K562 (cell line): ENCODE measurements at regions not wholly inside any gene's neighbourhood (a gene's known extent, or its start where the extent isn't known, plus 50 kb on each side); places are given as distances from the start of the nearest gene placed in this dataset.

Experiments
- ATAC-seq: fragments of 200-7000 bp; cut with Tn5 transposase; 3 replicates; pipeline ENCODE4 v1.9.1; 2020; ENCODE audit warnings: moderate library complexity
- BruUV-seq: library from RNA; stranded (reverse); fragments of 400-500 nt; replicated peaks from 2 replicates; lab custom pipeline; 2021; lab: Mats Ljungman, UMichigan
- CTCF ChIA-PET: fragments of 300-600 bp; formaldehyde crosslinking; extraction: SDS; loops from one replicate; lab custom pipeline; 2021; ENCODE audit warnings: low intra/inter-chr PET ratio; lab: Yijun Ruan, JAX
- POLR2A ChIA-PET: fragments of 300-600, 350-650 bp; sonication (Branson Sonifier 250); formaldehyde crosslinking; extraction: SDS; loops from one replicate; lab custom pipeline; 2021; ENCODE audit warnings: antibody characterized with exemption, inconsistent platforms; lab: Yijun Ruan, JAX
- DNase-seq, 4 experiments: peaks; one replicate each; pipeline versions ENCODE4 v3.0.0 to v3.0.0-alpha.2; 2011 to 2018; ENCODE audit warnings: low spot score in 3 of 4, mixed read lengths in 3 of 4; ENCODE audit errors: extremely low read depth in 1 of 4
- FAIRE-seq: peaks from 2 replicates; lab custom pipeline; 2011; peaks lifted over from hg19 to GRCh38; lab: Jason Lieb, UNC
- H2AFZ ChIP-seq: 2 replicates; pipeline ENCODE4 v1.6.0; 2011; ENCODE audit warnings: low read depth, low read length, control low read depth, inconsistent platforms
- H3K27ac ChIP-seq: fragments of 200-600 bp; 3 replicates; pipeline ENCODE4 v1.8.0; 2011; ENCODE audit warnings: low read depth, mild to moderate bottlenecking, control low read depth, inconsistent platforms, low read length, moderate library complexity, mixed read lengths; ENCODE audit errors: extremely low read depth
- H3K27me3 ChIP-seq, 2 experiments: fragments of 300-600 bp in 1 of 2; 2 replicates in 1 of 2; 3 replicates in 1 of 2; pipeline versions ENCODE4 v1.6.0 to v1.8.0; 2011; ENCODE audit warnings: inconsistent platforms in 2 of 2, low read length in 2 of 2, mild to moderate bottlenecking in 1 of 2, mixed read lengths in 1 of 2, moderate library complexity in 1 of 2; ENCODE audit not compliant: control insufficient read depth in 2 of 2, insufficient read depth in 2 of 2
- H3K36me3 ChIP-seq: fragments of 300-600 bp; 3 replicates; pipeline ENCODE4 v1.8.0; 2011; ENCODE audit warnings: mild to moderate bottlenecking, low read length, inconsistent platforms; ENCODE audit not compliant: control insufficient read depth, insufficient read depth
- H3K4me1 ChIP-seq, 2 experiments: fragments of 200-600 bp in 1 of 2; replicated peaks in 1 of 2; 2 replicates in 1 of 2; 3 replicates in 1 of 2; pipeline versions ENCODE4 v1.5.1 to v1.8.0; 2011; ENCODE audit warnings: inconsistent platforms in 2 of 2, low read length in 2 of 2, mild to moderate bottlenecking in 1 of 2, mixed read lengths in 1 of 2, moderate library complexity in 1 of 2; ENCODE audit not compliant: control insufficient read depth in 2 of 2, insufficient read depth in 2 of 2
- H3K4me2 ChIP-seq: 2 replicates; pipeline ENCODE4 v1.6.1; 2011; ENCODE audit warnings: low read length, control low read depth, inconsistent platforms, mixed read lengths; ENCODE audit not compliant: insufficient read depth
- H3K4me3 ChIP-seq: fragments of 200-600 bp; sonication (generic), shearing (Covaris generic); 2 replicates; pipeline ENCODE4 v1.5.1; 2016; ENCODE audit warnings: control low read depth, inconsistent platforms
- H3K79me2 ChIP-seq: fragments of 200-600 bp; 3 replicates; pipeline ENCODE4 v1.8.0; 2011; ENCODE audit warnings: low read length, inconsistent platforms; ENCODE audit not compliant: control insufficient read depth, insufficient read depth
- H3K9ac ChIP-seq, 2 experiments: 2 replicates each; pipeline versions ENCODE4 v1.6.0 to v1.6.1; 2011; ENCODE audit warnings: low read depth in 2 of 2, low read length in 2 of 2, control low read depth in 1 of 2, inconsistent platforms in 1 of 2, mild to moderate bottlenecking in 1 of 2, mixed read lengths in 1 of 2; ENCODE audit not compliant: insufficient read depth in 1 of 2
- H3K9me1 ChIP-seq: one replicate; pipeline ENCODE4 v1.6.0; 2011; ENCODE audit warnings: inconsistent platforms, mild to moderate bottlenecking, low read length, moderate library complexity; ENCODE audit not compliant: control insufficient read depth, insufficient read depth
- H3K9me3 ChIP-seq: replicated peaks from 2 replicates; pipeline ENCODE4 v1.5.1; 2011; ENCODE audit warnings: low read depth, low read length, inconsistent platforms; ENCODE audit not compliant: control insufficient read depth, insufficient read depth
- H4K20me1 ChIP-seq: replicated peaks from 2 replicates; pipeline ENCODE4 v1.6.1; 2011; ENCODE audit warnings: low read length, inconsistent platforms, mixed read lengths; ENCODE audit not compliant: control insufficient read depth, insufficient read depth
- CREM ChIP-seq: IDR thresholded peaks from 2 replicates; pipeline ENCODE4 v1.6.1; 2014; ENCODE audit warnings: antibody characterized with exemption, low read depth
- GTF2A2 ChIP-seq: IDR thresholded peaks from 2 replicates; pipeline ENCODE4 v1.6.1; 2016; ENCODE audit warnings: mild to moderate bottlenecking, missing genetic modification characterization, missing compliant biosample characterization
- MTF1 ChIP-seq: fragments of 250-450 bp; sonication (Bioruptor Pico); IDR thresholded peaks from 2 replicates; pipeline ENCODE4 v1.9.0; 2021; ENCODE audit warnings: moderate library complexity, mild to moderate bottlenecking, inconsistent platforms, borderline replicate concordance
- WHSC1 ChIP-seq: IDR thresholded peaks from one replicate; pipeline ENCODE4 v1.6.1; 2012; ENCODE audit warnings: low read length, control low read depth, inconsistent platforms
- ZBED1 ChIP-seq: IDR thresholded peaks from 2 replicates; pipeline ENCODE4 v1.6.1; 2014
- ZNF696 ChIP-seq: fragments of 250-450 bp; sonication (Bioruptor Pico); conservative IDR thresholded peaks from 2 replicates; pipeline ENCODE4 v1.4.0; 2020; ENCODE audit warnings: mild to moderate bottlenecking, moderate library complexity
- WGBS: fragments of 100-300 bp; shearing (Covaris generic); methylation state at CpG from one replicate; pipeline ENCODE4 v1.1.6; 2016; ENCODE audit warnings: low coverage, mixed read lengths; ENCODE audit not compliant: insufficient coverage; ENCODE audit errors: missing lambda C conversion rate; 5-methylcytosine and 5-hydroxymethylcytosine counted together
- in situ Hi-C: fragments of 300-500 bp; cut with MboI; formaldehyde crosslinking; loops from 4 replicates; pipeline ENCODE4 v1.15.0; 2018; ENCODE audit warnings: inconsistent platforms, mixed read lengths
- intact Hi-C: fragments of 100-400 bp; cut with micrococcal nuclease; formaldehyde crosslinking; loops from 2 replicates; pipeline ENCODE4 v1.14.2; 2022
- TF ChIP-seq, protein P1 (sequence below): sonication (generic); formaldehyde crosslinking; IDR thresholded peaks from 2 replicates; pipeline ENCODE4 v1.4.0; 2020; ENCODE audit warnings: mild to moderate bottlenecking, missing genetic modification reagents
- TF ChIP-seq, protein P2 (sequence below): fragments of 450-650 bp; formaldehyde crosslinking; IDR thresholded peaks from 2 replicates; pipeline ENCODE4 v1.4.0; 2020; ENCODE audit warnings: mild to moderate bottlenecking
- TF ChIP-seq, protein P3 (sequence below): sonication (generic); formaldehyde crosslinking; IDR thresholded peaks from 2 replicates; pipeline ENCODE4 v1.8.1; 2022; ENCODE audit warnings: missing genetic modification reagents
- TF ChIP-seq, protein P4 (sequence below): sonication (generic); formaldehyde crosslinking; IDR thresholded peaks from 2 replicates; pipeline ENCODE4 v1.8.0; 2023; ENCODE audit warnings: mild to moderate bottlenecking, missing genetic modification reagents
- TF ChIP-seq, protein P5 (sequence below): fragments of 250-450 bp; sonication (Bioruptor Pico); IDR thresholded peaks from 2 replicates; pipeline ENCODE4 v1.5.1; 2021; ENCODE audit warnings: mild to moderate bottlenecking
- TF ChIP-seq, protein P6 (sequence below), 2 experiments: IDR thresholded peaks in 1 of 2; conservative IDR thresholded peaks in 1 of 2; 2 replicates each; pipeline ENCODE4 v1.6.1; 2016; ENCODE audit warnings: low read depth in 2 of 2, mild to moderate bottlenecking in 1 of 2, missing compliant biosample characterization in 1 of 2, missing genetic modification characterization in 1 of 2, moderate library complexity in 1 of 2
- TF ChIP-seq, protein P7 (sequence below): fragments of 250-450 bp; sonication (Bioruptor Pico); IDR thresholded peaks from 2 replicates; pipeline ENCODE4 v1.9.0; 2021; ENCODE audit warnings: mild to moderate bottlenecking

DNA sequence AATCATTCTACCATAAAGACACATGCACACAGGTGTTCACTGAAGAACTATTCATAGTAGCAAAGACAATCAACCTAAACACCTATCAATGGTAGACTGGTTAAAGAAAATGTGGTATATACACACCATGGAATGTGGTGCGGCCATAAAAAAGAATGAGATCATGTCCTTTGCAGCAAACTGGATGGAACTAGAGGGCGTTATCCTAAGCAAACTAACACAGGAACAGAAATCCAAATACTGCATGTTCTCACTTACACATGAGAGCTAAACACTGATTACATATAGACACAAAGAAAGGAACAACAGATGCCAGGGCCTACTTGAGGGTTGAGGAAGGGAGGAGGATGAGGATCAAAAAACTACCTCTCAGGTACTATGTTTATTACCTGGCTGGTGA lies 103.8 kb downstream of the DRD1 start:
- Histone ChIP-seq H3K27me3 (no peaks in the 10 kb centered on the region), H3K9ac (no peak overlapping the region), H4K20me1 (no peaks in the 10 kb centered on the region), H3K79me2 (no peaks in the 10 kb centered on the region), H2AFZ (no peak overlapping the region), H3K9me3 (no peaks in the 10 kb centered on the region), H3K9me1 (no peaks in the 10 kb centered on the region), H3K27ac (no peak overlapping the region), H3K36me3 (no peaks in the 10 kb centered on the region), H3K4me1 (no peaks in the 10 kb centered on the region), H3K4me3 (no peak overlapping the region), H3K4me2 (no peak overlapping the region)
- in situ Hi-C loops: no loop called here
- 0% methylated on average over 2 of the region's 2 CpGs for WGBS
- no peak for FAIRE-seq
- no peak for DNase-seq
- intact Hi-C loops: no loop called here
- POLR2A ChIA-PET: no interaction called here
- no TSS peak for BruUV-seq
- CTCF ChIA-PET: no interaction called here
- no peak for ATAC-seq
- TF ChIP-seq, protein P1, sequence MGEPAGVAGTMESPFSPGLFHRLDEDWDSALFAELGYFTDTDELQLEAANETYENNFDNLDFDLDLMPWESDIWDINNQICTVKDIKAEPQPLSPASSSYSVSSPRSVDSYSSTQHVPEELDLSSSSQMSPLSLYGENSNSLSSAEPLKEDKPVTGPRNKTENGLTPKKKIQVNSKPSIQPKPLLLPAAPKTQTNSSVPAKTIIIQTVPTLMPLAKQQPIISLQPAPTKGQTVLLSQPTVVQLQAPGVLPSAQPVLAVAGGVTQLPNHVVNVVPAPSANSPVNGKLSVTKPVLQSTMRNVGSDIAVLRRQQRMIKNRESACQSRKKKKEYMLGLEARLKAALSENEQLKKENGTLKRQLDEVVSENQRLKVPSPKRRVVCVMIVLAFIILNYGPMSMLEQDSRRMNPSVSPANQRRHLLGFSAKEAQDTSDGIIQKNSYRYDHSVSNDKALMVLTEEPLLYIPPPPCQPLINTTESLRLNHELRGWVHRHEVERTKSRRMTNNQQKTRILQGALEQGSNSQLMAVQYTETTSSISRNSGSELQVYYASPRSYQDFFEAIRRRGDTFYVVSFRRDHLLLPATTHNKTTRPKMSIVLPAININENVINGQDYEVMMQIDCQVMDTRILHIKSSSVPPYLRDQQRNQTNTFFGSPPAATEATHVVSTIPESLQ (CRISPR knock-in tag): no peak
- TF ChIP-seq CREM: no peak
- no peak for TF ChIP-seq ZBED1
- no peak for TF ChIP-seq GTF2A2
- TF ChIP-seq, protein P2, sequence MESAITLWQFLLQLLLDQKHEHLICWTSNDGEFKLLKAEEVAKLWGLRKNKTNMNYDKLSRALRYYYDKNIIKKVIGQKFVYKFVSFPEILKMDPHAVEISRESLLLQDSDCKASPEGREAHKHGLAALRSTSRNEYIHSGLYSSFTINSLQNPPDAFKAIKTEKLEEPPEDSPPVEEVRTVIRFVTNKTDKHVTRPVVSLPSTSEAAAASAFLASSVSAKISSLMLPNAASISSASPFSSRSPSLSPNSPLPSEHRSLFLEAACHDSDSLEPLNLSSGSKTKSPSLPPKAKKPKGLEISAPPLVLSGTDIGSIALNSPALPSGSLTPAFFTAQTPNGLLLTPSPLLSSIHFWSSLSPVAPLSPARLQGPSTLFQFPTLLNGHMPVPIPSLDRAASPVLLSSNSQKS (CRISPR knock-in tag): no peak
- TF ChIP-seq, protein P3, sequence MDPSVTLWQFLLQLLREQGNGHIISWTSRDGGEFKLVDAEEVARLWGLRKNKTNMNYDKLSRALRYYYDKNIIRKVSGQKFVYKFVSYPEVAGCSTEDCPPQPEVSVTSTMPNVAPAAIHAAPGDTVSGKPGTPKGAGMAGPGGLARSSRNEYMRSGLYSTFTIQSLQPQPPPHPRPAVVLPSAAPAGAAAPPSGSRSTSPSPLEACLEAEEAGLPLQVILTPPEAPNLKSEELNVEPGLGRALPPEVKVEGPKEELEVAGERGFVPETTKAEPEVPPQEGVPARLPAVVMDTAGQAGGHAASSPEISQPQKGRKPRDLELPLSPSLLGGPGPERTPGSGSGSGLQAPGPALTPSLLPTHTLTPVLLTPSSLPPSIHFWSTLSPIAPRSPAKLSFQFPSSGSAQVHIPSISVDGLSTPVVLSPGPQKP (CRISPR knock-in tag): no peak
- TF ChIP-seq, protein P4, sequence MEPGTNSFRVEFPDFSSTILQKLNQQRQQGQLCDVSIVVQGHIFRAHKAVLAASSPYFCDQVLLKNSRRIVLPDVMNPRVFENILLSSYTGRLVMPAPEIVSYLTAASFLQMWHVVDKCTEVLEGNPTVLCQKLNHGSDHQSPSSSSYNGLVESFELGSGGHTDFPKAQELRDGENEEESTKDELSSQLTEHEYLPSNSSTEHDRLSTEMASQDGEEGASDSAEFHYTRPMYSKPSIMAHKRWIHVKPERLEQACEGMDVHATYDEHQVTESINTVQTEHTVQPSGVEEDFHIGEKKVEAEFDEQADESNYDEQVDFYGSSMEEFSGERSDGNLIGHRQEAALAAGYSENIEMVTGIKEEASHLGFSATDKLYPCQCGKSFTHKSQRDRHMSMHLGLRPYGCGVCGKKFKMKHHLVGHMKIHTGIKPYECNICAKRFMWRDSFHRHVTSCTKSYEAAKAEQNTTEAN (CRISPR knock-in tag): no peak
- no peak for TF ChIP-seq WHSC1
- TF ChIP-seq, protein P5, sequence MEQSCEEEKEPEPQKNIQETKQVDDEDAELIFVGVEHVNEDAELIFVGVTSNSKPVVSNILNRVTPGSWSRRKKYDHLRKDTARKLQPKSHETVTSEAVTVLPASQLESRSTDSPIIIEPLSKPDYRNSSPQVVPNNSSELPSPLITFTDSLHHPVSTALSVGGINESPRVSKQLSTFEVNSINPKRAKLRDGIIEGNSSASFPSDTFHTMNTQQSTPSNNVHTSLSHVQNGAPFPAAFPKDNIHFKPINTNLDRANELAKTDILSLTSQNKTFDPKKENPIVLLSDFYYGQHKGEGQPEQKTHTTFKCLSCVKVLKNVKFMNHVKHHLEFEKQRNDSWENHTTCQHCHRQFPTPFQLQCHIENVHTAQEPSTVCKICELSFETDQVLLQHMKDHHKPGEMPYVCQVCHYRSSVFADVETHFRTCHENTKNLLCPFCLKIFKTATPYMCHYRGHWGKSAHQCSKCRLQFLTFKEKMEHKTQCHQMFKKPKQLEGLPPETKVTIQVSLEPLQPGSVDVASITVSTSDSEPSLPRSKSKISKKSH: no peak
- TF ChIP-seq MTF1 (CRISPR knock-in tag): no peak
- TF ChIP-seq, protein P6, sequence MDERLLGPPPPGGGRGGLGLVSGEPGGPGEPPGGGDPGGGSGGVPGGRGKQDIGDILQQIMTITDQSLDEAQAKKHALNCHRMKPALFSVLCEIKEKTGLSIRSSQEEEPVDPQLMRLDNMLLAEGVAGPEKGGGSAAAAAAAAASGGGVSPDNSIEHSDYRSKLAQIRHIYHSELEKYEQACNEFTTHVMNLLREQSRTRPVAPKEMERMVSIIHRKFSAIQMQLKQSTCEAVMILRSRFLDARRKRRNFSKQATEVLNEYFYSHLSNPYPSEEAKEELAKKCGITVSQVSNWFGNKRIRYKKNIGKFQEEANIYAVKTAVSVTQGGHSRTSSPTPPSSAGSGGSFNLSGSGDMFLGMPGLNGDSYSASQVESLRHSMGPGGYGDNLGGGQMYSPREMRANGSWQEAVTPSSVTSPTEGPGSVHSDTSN (CRISPR knock-in tag; IDR thresholded peaks at IDR 0.05; ENCODE audit: low read depth): no peak
- TF ChIP-seq, protein P6 (tag; conservative IDR thresholded peaks at IDR 0.05; ENCODE audit: low read depth): no peak
- TF ChIP-seq, protein P7, sequence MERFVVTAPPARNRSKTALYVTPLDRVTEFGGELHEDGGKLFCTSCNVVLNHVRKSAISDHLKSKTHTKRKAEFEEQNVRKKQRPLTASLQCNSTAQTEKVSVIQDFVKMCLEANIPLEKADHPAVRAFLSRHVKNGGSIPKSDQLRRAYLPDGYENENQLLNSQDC: no peak
- TF ChIP-seq ZNF696 (CRISPR knock-in tag): no peak
